OCI-LY1 (cell line): ENCODE measurements at regions not wholly inside any gene's neighbourhood (a gene's known extent, or its start where the extent isn't known, plus 50 kb on each side); places are given as distances from the start of the nearest gene placed in this dataset.

Experiments
- H2AFZ ChIP-seq: fragments of 200-600 bp; sonication (generic), shearing (Covaris generic); 2 replicates; pipeline ENCODE4 v1.6.0; 2014; ENCODE audit warnings: antibody characterized with exemption, mild to moderate bottlenecking, low read length
- H3F3A ChIP-seq: fragments of 200-600 bp; sonication (generic), shearing (Covaris generic); 2 replicates; pipeline ENCODE4 v1.6.0; 2014; ENCODE audit warnings: mild to moderate bottlenecking, antibody characterized with exemption, low read length, moderate library complexity; ENCODE audit not compliant: insufficient read depth
- H3K27ac ChIP-seq: fragments of 200-600 bp; sonication (generic); 2 replicates; pipeline ENCODE4 v1.5.1; 2014; ENCODE audit warnings: low read length, mixed run types, mild to moderate bottlenecking, low read depth; ENCODE audit not compliant: poor library complexity, severe bottlenecking
- H3K27me3 ChIP-seq: fragments of 200-600 bp; sonication (generic); 2 replicates; pipeline ENCODE4 v1.6.0; 2014; ENCODE audit warnings: antibody characterized with exemption, mild to moderate bottlenecking, low read length, moderate library complexity; ENCODE audit not compliant: insufficient read depth
- H3K36me3 ChIP-seq: fragments of 200-600 bp; sonication (generic); 2 replicates; pipeline ENCODE4 v1.6.1; 2014; ENCODE audit warnings: mild to moderate bottlenecking, antibody characterized with exemption, low read length, moderate library complexity, mixed read lengths; ENCODE audit not compliant: insufficient read depth
- H3K4me1 ChIP-seq: fragments of 200-600 bp; sonication (generic); 2 replicates; pipeline ENCODE4 v1.5.1; 2014; ENCODE audit warnings: mild to moderate bottlenecking, low read length, moderate library complexity; ENCODE audit not compliant: insufficient read depth, severe bottlenecking
- H3K4me2 ChIP-seq: fragments of 200-600 bp; sonication (generic), shearing (Covaris generic); 2 replicates; pipeline ENCODE4 v1.6.1; 2014; ENCODE audit warnings: low read length
- H3K4me3 ChIP-seq: fragments of 200-600 bp; sonication (generic); 2 replicates; pipeline ENCODE4 v1.5.1; 2014; ENCODE audit warnings: low read length, low read depth, mild to moderate bottlenecking, mixed read lengths; ENCODE audit not compliant: poor library complexity, severe bottlenecking
- H3K79me2 ChIP-seq: fragments of 200-600 bp; shearing (Covaris generic); 2 replicates; pipeline ENCODE4 v1.6.1; 2016; ENCODE audit warnings: mixed run types, low read length, mixed read lengths; ENCODE audit not compliant: insufficient read depth
- H3K9ac ChIP-seq: fragments of 200-600 bp; sonication (generic), shearing (Covaris generic); 2 replicates; pipeline ENCODE4 v1.6.1; 2014; ENCODE audit warnings: mild to moderate bottlenecking, low read length, mixed read lengths
- H3K9me2 ChIP-seq: fragments of 200-600 bp; sonication (generic), shearing (Covaris generic); 2 replicates; pipeline ENCODE4 v1.6.1; 2014; ENCODE audit warnings: low read depth, mild to moderate bottlenecking, low read length, mixed read lengths
- H3K9me3 ChIP-seq: fragments of 200-600 bp; shearing (Covaris generic); 2 replicates; pipeline ENCODE4 v1.6.1; 2014; ENCODE audit warnings: low read length, mixed read lengths
- H4K20me1 ChIP-seq: fragments of 200-600 bp; sonication (generic), shearing (Covaris generic); 2 replicates; pipeline ENCODE4 v1.6.0; 2016; ENCODE audit warnings: mild to moderate bottlenecking, low read length; ENCODE audit not compliant: insufficient read depth
- CTCF ChIP-seq: fragments of 200-600 bp; sonication (generic), shearing (Covaris generic); IDR thresholded peaks from 2 replicates; pipeline ENCODE4 v1.5.1; 2017; ENCODE audit warnings: mild to moderate bottlenecking, antibody characterized with exemption, low read length, moderate library complexity, mixed read lengths
- EZH2 ChIP-seq: fragments of 200-600 bp; sonication (generic), shearing (Covaris generic); IDR thresholded peaks from 2 replicates; pipeline ENCODE4 v1.8.0; 2017; ENCODE audit warnings: borderline replicate concordance, mixed run types, mild to moderate bottlenecking, antibody characterized with exemption, low read length, moderate library complexity, mixed read lengths

GRCh38 chr1:25038699-25039098 is 108.6 kb upstream of the RUNX3 start:
- peaks cover 3% of the 10 kb centered on the region; the same call in 1 of the 2 replicates for H3K27me3 ChIP-seq
- no peaks in the 10 kb centered on the region for H3K9me2 ChIP-seq
- H3K4me3 ChIP-seq: no peak overlapping the region
- H3K27ac ChIP-seq: no peak overlapping the region
- no peak overlapping the region for H2AFZ ChIP-seq
- TF ChIP-seq CTCF: no peak
- H3K9ac ChIP-seq: no peak overlapping the region
- H3K4me2 ChIP-seq: no peak overlapping the region
- H3K9me3 ChIP-seq: no peaks in the 10 kb centered on the region
- H3K4me1 ChIP-seq: peaks cover 8% of the 10 kb centered on the region
- H3K36me3 ChIP-seq: no peaks in the 10 kb centered on the region
- no peaks in the 10 kb centered on the region for H4K20me1 ChIP-seq
- no peaks in the 10 kb centered on the region for H3K79me2 ChIP-seq
- H3F3A ChIP-seq: no peaks in the 10 kb centered on the region

- Histone ChIP-seq H3K4me3 (no peak overlapping the region), H3K36me3 (no peaks in the 10 kb centered on the region), H3K27ac (no peak overlapping the region), H3K4me1 (peaks cover 21% of the 10 kb centered on the region), H4K20me1 (no peaks in the 10 kb centered on the region), H3K4me2 (no peak overlapping the region), H3K9ac (no peak overlapping the region), H3K27me3 (no peaks in the 10 kb centered on the region), H3K9me2 (no peaks in the 10 kb centered on the region), H2AFZ (no peak overlapping the region), H3K9me3 (no peaks in the 10 kb centered on the region), H3K79me2 (no peaks in the 10 kb centered on the region), H3F3A (no peaks in the 10 kb centered on the region)
- TF ChIP-seq EZH2 (no peak), CTCF (peak; percentile 72)
Observed at GRCh38 chr1:25037174-25038074, 107.3 kb upstream of the RUNX3 start.

GRCh38 chr1:25036117-25036546 is 106.1 kb upstream of the RUNX3 start:
- H2AFZ ChIP-seq: no peak overlapping the region
- TF ChIP-seq EZH2: no peak
- TF ChIP-seq CTCF: no peak
- H3F3A ChIP-seq: no peaks in the 10 kb centered on the region
- H3K9me3 ChIP-seq: no peaks in the 10 kb centered on the region
- no peak overlapping the region for H3K9ac ChIP-seq
- no peaks in the 10 kb centered on the region for H3K27me3 ChIP-seq
- H3K79me2 ChIP-seq: no peaks in the 10 kb centered on the region
- peaks cover 32% of the 10 kb centered on the region for H3K4me1 ChIP-seq
- H3K4me3 ChIP-seq: no peak overlapping the region
- no peaks in the 10 kb centered on the region for H3K36me3 ChIP-seq
- H3K27ac ChIP-seq: no peak overlapping the region
- no peaks in the 10 kb centered on the region for H4K20me1 ChIP-seq
- no peaks in the 10 kb centered on the region for H3K9me2 ChIP-seq
- no peak overlapping the region for H3K4me2 ChIP-seq
